GM23338 (cell line): ENCODE measurements at regions not wholly inside any gene's neighbourhood (a gene's known extent, or its start where the extent isn't known, plus 50 kb on each side); places are given as distances from the start of the nearest gene placed in this dataset.

ENCODE experiments used
- ATAC-seq: fragments of 200-7000 bp; cut with Tn5 transposase; 3 replicates; pipeline ENCODE4 v1.9.1; 2020
- DNase-seq: peaks from one replicate; pipeline ENCODE4 v3.0.0-alpha.2; 2015; ENCODE audit warnings: low spot score
- H2AFZ ChIP-seq: fragments of 200-600 bp; sonication (generic); 2 replicates; pipeline ENCODE4 v1.8.0; 2016; ENCODE audit warnings: antibody characterized with exemption, mild to moderate bottlenecking, moderate library complexity
- H3F3A ChIP-seq: fragments of 200-600 bp; sonication (generic); replicated peaks from 2 replicates; pipeline ENCODE4 v1.8.0; 2017; ENCODE audit warnings: antibody characterized with exemption, mixed run types, low read depth
- H3K27ac ChIP-seq: fragments of 200-600 bp; sonication (generic); 2 replicates; pipeline ENCODE4 v1.6.1; 2016; ENCODE audit warnings: low read depth
- H3K27me3 ChIP-seq: fragments of 200-600 bp; sonication (generic); 2 replicates; pipeline ENCODE4 v1.8.0; 2016; ENCODE audit warnings: mild to moderate bottlenecking, mixed run types, moderate library complexity; ENCODE audit not compliant: insufficient read depth
- H3K36me3 ChIP-seq: fragments of 200-600 bp; sonication (generic); 2 replicates; pipeline ENCODE4 v1.8.0; 2016; ENCODE audit warnings: mild to moderate bottlenecking; ENCODE audit not compliant: insufficient read depth
- H3K4me1 ChIP-seq: fragments of 200-600 bp; sonication (generic); 2 replicates; pipeline ENCODE4 v1.8.0; 2016; ENCODE audit warnings: mild to moderate bottlenecking, moderate library complexity; ENCODE audit not compliant: insufficient read depth
- H3K4me2 ChIP-seq: fragments of 200-600 bp; sonication (generic); 2 replicates; pipeline ENCODE4 v1.7.1; 2017; ENCODE audit warnings: mixed run types
- H3K4me3 ChIP-seq: fragments of 200-600 bp; sonication (generic); 2 replicates; pipeline ENCODE4 v1.6.1; 2016; ENCODE audit warnings: mixed run types
- H3K79me2 ChIP-seq: fragments of 200-600 bp; sonication (generic); replicated peaks from 2 replicates; pipeline ENCODE4 v1.8.0; 2017; ENCODE audit warnings: mild to moderate bottlenecking; ENCODE audit not compliant: insufficient read depth
- H3K9me2 ChIP-seq: fragments of 200-600 bp; sonication (generic); 2 replicates; pipeline ENCODE4 v1.8.0; 2017; ENCODE audit not compliant: insufficient read depth
- H4K20me1 ChIP-seq: fragments of 200-600 bp; sonication (generic); replicated peaks from 2 replicates; pipeline ENCODE4 v1.8.0; 2017; ENCODE audit warnings: mild to moderate bottlenecking; ENCODE audit not compliant: insufficient read depth
- H3K27ac Mint-ChIP-seq: 2 replicates; pipeline ENCODE4 v1.8.0; 2020; ENCODE audit warnings: inconsistent platforms, mild to moderate bottlenecking, moderate library complexity, mixed read lengths
- H3K27me3 Mint-ChIP-seq: 3 replicates; pipeline ENCODE4 v1.8.0; 2022; ENCODE audit warnings: low read depth, mild to moderate bottlenecking, moderate library complexity, mixed read lengths, inconsistent platforms; ENCODE audit not compliant: insufficient read depth, poor library complexity
- H3K36me3 Mint-ChIP-seq: 3 replicates; pipeline ENCODE4 v1.8.0; 2021; ENCODE audit warnings: low read depth, mild to moderate bottlenecking, inconsistent platforms, moderate library complexity, mixed read lengths
- H3K4me1 Mint-ChIP-seq: 3 replicates; pipeline ENCODE4 v1.8.0; 2020; ENCODE audit warnings: mild to moderate bottlenecking, inconsistent platforms, mixed read lengths
- H3K4me3 Mint-ChIP-seq: 3 replicates; pipeline ENCODE4 v1.8.0; 2021; ENCODE audit warnings: moderate library complexity, mild to moderate bottlenecking, inconsistent platforms, mixed read lengths
- H3K9me3 Mint-ChIP-seq: 3 replicates; pipeline ENCODE4 v1.8.0; 2020; ENCODE audit warnings: moderate library complexity, mild to moderate bottlenecking, inconsistent platforms, mixed read lengths
- CREB1 ChIP-seq: fragments of 250-450 bp; sonication (Bioruptor Pico); IDR thresholded peaks from 2 replicates; pipeline ENCODE4 v1.5.0; 2020; ENCODE audit warnings: low read depth, mild to moderate bottlenecking, moderate library complexity
- ETS1 ChIP-seq: IDR thresholded peaks from 2 replicates; pipeline ENCODE4 v1.6.1; 2016; ENCODE audit warnings: antibody characterized with exemption
- EZH2 ChIP-seq: fragments of 200-600 bp; sonication (generic); IDR thresholded peaks from one replicate; pipeline ENCODE4 v1.8.0; 2017; ENCODE audit warnings: antibody characterized with exemption, mild to moderate bottlenecking, low read depth; ENCODE audit not compliant: unreplicated experiment
- EZH2phosphoT487 ChIP-seq: fragments of 200-600 bp; sonication (generic); IDR thresholded peaks from one replicate; pipeline ENCODE4 v1.8.1; 2018; ENCODE audit warnings: antibody characterized with exemption; ENCODE audit not compliant: unreplicated experiment
- JUNB ChIP-seq: IDR thresholded peaks from one replicate; pipeline ENCODE4 v1.6.1; 2016; ENCODE audit warnings: antibody characterized with exemption; ENCODE audit not compliant: unreplicated experiment
- NANOG ChIP-seq: IDR thresholded peaks from 2 replicates; pipeline ENCODE4 v1.6.1; 2016; ENCODE audit warnings: antibody characterized with exemption, borderline replicate concordance
- POLR2AphosphoS5 ChIP-seq: IDR thresholded peaks from 2 replicates; pipeline ENCODE4 v1.6.1; 2016; ENCODE audit warnings: antibody characterized with exemption, low read depth
- STAT1 ChIP-seq: IDR thresholded peaks from one replicate; pipeline ENCODE4 v1.6.1; 2016; ENCODE audit warnings: antibody characterized with exemption; ENCODE audit not compliant: unreplicated experiment
- ZNF114 ChIP-seq: fragments of 250-450 bp; sonication (Bioruptor Pico); IDR thresholded peaks from 2 replicates; pipeline ENCODE4 v1.5.0; 2020; ENCODE audit warnings: mild to moderate bottlenecking, moderate library complexity
- ZNF331 ChIP-seq: fragments of 250-450 bp; sonication (Bioruptor Pico); IDR thresholded peaks from 2 replicates; pipeline ENCODE4 v1.5.0; 2020; ENCODE audit warnings: low read depth, mild to moderate bottlenecking, moderate library complexity
- TF ChIP-seq, protein P1 (sequence below): fragments of 250-450 bp; sonication (Bioruptor Pico); IDR thresholded peaks from 2 replicates; pipeline ENCODE4 v1.5.0; 2020; ENCODE audit warnings: mild to moderate bottlenecking, moderate library complexity
- TF ChIP-seq, protein P2 (sequence below): IDR thresholded peaks from one replicate; pipeline ENCODE4 v1.6.1; 2018; ENCODE audit warnings: antibody characterized with exemption; ENCODE audit not compliant: unreplicated experiment
- TF ChIP-seq, protein P3 (sequence below), 2 experiments: fragments of 200-600 bp in 1 of 2; sonication (generic) in 1 of 2; conservative IDR thresholded peaks; 2 replicates each; pipeline versions ENCODE4 v1.5.1 to v1.6.1; 2016 to 2017; ENCODE audit warnings: antibody characterized with exemption in 2 of 2, low read depth in 2 of 2, mild to moderate bottlenecking in 2 of 2, moderate library complexity in 1 of 2

- H3K4me1 ChIP-seq: no peaks in the 10 kb centered on the region
- H3K36me3 ChIP-seq: peaks cover 27% of the 10 kb centered on the region; the same call in 1 of the 2 replicates
- no peaks in the 10 kb centered on the region; the same call in 1 of the 2 replicates for H3K79me2 ChIP-seq
- no peak for ATAC-seq
- H3K4me3 Mint-ChIP-seq: no peak overlapping the region
- H2AFZ ChIP-seq: no peak overlapping the region
- H3K27me3 ChIP-seq: no peaks in the 10 kb centered on the region
- TF ChIP-seq ZNF114 (no peak), ETS1 (no peak), EZH2phosphoT487 (no peak), POLR2AphosphoS5 (no peak), ZNF331 (CRISPR knock-in tag) (no peak), NANOG (no peak), STAT1 (no peak), CREB1 (no peak), EZH2 (no peak), JUNB (no peak)
- TF ChIP-seq, protein P1, sequence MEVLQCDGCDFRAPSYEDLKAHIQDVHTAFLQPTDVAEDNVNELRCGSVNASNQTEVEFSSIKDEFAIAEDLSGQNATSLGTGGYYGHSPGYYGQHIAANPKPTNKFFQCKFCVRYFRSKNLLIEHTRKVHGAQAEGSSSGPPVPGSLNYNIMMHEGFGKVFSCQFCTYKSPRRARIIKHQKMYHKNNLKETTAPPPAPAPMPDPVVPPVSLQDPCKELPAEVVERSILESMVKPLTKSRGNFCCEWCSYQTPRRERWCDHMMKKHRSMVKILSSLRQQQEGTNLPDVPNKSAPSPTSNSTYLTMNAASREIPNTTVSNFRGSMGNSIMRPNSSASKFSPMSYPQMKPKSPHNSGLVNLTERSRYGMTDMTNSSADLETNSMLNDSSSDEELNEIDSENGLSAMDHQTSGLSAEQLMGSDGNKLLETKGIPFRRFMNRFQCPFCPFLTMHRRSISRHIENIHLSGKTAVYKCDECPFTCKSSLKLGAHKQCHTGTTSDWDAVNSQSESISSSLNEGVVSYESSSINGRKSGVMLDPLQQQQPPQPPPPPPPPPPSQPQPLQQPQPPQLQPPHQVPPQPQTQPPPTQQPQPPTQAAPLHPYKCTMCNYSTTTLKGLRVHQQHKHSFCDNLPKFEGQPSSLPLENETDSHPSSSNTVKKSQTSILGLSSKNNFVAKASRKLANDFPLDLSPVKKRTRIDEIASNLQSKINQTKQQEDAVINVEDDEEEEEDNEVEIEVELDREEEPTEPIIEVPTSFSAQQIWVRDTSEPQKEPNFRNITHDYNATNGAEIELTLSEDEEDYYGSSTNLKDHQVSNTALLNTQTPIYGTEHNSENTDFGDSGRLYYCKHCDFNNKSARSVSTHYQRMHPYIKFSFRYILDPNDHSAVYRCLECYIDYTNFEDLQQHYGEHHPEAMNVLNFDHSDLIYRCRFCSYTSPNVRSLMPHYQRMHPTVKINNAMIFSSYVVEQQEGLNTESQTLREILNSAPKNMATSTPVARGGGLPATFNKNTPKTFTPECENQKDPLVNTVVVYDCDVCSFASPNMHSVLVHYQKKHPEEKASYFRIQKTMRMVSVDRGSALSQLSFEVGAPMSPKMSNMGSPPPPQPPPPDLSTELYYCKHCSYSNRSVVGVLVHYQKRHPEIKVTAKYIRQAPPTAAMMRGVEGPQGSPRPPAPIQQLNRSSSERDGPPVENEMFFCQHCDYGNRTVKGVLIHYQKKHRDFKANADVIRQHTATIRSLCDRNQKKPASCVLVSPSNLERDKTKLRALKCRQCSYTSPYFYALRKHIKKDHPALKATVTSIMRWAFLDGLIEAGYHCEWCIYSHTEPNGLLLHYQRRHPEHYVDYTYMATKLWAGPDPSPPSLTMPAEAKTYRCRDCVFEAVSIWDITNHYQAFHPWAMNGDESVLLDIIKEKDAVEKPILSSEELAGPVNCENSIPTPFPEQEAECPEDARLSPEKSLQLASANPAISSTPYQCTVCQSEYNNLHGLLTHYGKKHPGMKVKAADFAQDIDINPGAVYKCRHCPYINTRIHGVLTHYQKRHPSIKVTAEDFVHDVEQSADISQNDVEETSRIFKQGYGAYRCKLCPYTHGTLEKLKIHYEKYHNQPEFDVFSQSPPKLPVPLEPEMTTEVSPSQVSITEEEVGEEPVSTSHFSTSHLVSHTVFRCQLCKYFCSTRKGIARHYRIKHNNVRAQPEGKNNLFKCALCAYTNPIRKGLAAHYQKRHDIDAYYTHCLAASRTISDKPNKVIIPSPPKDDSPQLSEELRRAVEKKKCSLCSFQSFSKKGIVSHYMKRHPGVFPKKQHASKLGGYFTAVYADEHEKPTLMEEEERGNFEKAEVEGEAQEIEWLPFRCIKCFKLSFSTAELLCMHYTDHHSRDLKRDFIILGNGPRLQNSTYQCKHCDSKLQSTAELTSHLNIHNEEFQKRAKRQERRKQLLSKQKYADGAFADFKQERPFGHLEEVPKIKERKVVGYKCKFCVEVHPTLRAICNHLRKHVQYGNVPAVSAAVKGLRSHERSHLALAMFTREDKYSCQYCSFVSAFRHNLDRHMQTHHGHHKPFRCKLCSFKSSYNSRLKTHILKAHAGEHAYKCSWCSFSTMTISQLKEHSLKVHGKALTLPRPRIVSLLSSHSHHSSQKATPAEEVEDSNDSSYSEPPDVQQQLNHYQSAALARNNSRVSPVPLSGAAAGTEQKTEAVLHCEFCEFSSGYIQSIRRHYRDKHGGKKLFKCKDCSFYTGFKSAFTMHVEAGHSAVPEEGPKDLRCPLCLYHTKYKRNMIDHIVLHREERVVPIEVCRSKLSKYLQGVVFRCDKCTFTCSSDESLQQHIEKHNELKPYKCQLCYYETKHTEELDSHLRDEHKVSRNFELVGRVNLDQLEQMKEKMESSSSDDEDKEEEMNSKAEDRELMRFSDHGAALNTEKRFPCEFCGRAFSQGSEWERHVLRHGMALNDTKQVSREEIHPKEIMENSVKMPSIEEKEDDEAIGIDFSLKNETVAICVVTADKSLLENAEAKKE (CRISPR knock-in tag): no peak
- TF ChIP-seq, protein P2, sequence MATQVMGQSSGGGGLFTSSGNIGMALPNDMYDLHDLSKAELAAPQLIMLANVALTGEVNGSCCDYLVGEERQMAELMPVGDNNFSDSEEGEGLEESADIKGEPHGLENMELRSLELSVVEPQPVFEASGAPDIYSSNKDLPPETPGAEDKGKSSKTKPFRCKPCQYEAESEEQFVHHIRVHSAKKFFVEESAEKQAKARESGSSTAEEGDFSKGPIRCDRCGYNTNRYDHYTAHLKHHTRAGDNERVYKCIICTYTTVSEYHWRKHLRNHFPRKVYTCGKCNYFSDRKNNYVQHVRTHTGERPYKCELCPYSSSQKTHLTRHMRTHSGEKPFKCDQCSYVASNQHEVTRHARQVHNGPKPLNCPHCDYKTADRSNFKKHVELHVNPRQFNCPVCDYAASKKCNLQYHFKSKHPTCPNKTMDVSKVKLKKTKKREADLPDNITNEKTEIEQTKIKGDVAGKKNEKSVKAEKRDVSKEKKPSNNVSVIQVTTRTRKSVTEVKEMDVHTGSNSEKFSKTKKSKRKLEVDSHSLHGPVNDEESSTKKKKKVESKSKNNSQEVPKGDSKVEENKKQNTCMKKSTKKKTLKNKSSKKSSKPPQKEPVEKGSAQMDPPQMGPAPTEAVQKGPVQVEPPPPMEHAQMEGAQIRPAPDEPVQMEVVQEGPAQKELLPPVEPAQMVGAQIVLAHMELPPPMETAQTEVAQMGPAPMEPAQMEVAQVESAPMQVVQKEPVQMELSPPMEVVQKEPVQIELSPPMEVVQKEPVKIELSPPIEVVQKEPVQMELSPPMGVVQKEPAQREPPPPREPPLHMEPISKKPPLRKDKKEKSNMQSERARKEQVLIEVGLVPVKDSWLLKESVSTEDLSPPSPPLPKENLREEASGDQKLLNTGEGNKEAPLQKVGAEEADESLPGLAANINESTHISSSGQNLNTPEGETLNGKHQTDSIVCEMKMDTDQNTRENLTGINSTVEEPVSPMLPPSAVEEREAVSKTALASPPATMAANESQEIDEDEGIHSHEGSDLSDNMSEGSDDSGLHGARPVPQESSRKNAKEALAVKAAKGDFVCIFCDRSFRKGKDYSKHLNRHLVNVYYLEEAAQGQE: no peak
- TF ChIP-seq, protein P3, sequence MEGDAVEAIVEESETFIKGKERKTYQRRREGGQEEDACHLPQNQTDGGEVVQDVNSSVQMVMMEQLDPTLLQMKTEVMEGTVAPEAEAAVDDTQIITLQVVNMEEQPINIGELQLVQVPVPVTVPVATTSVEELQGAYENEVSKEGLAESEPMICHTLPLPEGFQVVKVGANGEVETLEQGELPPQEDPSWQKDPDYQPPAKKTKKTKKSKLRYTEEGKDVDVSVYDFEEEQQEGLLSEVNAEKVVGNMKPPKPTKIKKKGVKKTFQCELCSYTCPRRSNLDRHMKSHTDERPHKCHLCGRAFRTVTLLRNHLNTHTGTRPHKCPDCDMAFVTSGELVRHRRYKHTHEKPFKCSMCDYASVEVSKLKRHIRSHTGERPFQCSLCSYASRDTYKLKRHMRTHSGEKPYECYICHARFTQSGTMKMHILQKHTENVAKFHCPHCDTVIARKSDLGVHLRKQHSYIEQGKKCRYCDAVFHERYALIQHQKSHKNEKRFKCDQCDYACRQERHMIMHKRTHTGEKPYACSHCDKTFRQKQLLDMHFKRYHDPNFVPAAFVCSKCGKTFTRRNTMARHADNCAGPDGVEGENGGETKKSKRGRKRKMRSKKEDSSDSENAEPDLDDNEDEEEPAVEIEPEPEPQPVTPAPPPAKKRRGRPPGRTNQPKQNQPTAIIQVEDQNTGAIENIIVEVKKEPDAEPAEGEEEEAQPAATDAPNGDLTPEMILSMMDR (conservative IDR thresholded peaks at IDR 0.05; ENCODE audit: low read depth in 2 of 2): no peak
- peaks cover 37% of the 10 kb centered on the region for H3K9me3 Mint-ChIP-seq
- H3K4me2 ChIP-seq: no peak overlapping the region
- H3K27me3 Mint-ChIP-seq: peaks cover 2% of the 10 kb centered on the region
- no peaks in the 10 kb centered on the region for H3F3A ChIP-seq
- no peaks in the 10 kb centered on the region for H4K20me1 ChIP-seq
- H3K36me3 Mint-ChIP-seq: peaks cover 76% of the 10 kb centered on the region
- no peaks in the 10 kb centered on the region for H3K9me2 ChIP-seq
- no peak overlapping the region for H3K4me3 ChIP-seq
- no peak overlapping the region for H3K27ac Mint-ChIP-seq
- DNase-seq: no peak
- no peaks in the 10 kb centered on the region for H3K4me1 Mint-ChIP-seq
- H3K27ac ChIP-seq: no peak overlapping the region
Measured at GRCh38 chr4:122976111-122976510, 53.7 kb upstream of the NUDT6 start.
